ENCODE measurements at regions not wholly inside any gene's neighbourhood (a gene's known extent, or its start where the extent isn't known, plus 50 kb on each side); places are given as distances from the start of the nearest gene placed in this dataset.

DNA sequence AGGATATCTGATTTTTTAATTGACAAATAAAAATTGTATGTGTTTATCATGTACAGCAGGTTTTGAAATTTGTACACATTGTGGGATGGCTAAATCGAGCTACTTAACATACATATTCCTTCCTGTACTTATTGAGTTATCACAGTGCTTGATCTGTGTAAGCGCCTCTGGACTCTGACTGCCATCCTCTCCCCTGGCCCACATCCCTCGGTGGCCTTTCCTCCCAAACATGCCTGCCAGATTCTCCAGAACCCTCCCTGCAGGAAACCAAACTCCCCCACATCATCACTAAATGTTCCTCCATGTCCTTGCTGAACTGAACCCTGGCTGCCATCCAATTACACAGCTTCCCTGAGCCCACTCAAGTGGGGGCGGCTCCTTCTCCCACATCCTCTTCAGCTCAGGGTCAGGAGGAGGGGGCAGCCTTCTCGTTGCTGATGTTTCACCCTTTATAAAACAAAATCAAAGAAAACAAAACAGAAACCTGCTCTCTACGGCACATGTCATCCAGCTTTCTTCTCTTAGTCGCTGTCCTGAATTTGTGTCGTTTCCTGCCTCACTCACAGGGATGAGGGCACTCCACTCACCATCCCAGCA, 97.1 kb upstream of the SPATA13 start:
- Histone ChIP-seq H3K9me3 (replicated peaks; ENCODE audit: control insufficient read depth, insufficient read depth, low read length) (no peaks in the 10 kb centered on the region), H2AFZ (ENCODE audit: low read depth, low read length) (peak overlapping the region; percentile 90), H3K9ac (replicated peaks; ENCODE audit: extremely low read depth, insufficient read depth, low read length) (no peak overlapping the region), H3K36me3 (ENCODE audit: control insufficient read depth in 2 of 2, extremely low read depth in 1 of 2, insufficient read depth in 2 of 2, low read length in 2 of 2) (no peaks in the 10 kb centered on the region), H3K4me3 (replicated peaks in 1 of 3; ENCODE audit: insufficient read depth in 1 of 3, low read depth in 1 of 3, low read length in 3 of 3) (peak overlapping the region in 1 of 3 experiments; percentile 23), H4K20me1 (replicated peaks; ENCODE audit: control insufficient read depth, extremely low read depth, insufficient read depth, low read length) (no peaks in the 10 kb centered on the region), H3K9me1 (replicated peaks; ENCODE audit: control insufficient read depth, extremely low read depth, insufficient read depth, low read length) (no peaks in the 10 kb centered on the region), H3K4me2 (ENCODE audit: insufficient read depth, low read length) (peak overlapping the region; percentile 32), H3K79me2 (ENCODE audit: control insufficient read depth, insufficient read depth, low read length) (no peaks in the 10 kb centered on the region), H3K4me1 (ENCODE audit: control insufficient read depth, extremely low read depth, insufficient read depth, low read length) (peaks cover 10% of the 10 kb centered on the region), H3K27me3 (ENCODE audit: control insufficient read depth in 2 of 2, insufficient read depth in 2 of 2, low read length in 2 of 2) (no peaks in the 10 kb centered on the region), H3K27ac (ENCODE audit: insufficient read depth, low read depth, low read length) (no peak overlapping the region)
- no TSS peak for BruUV-seq (replicated peaks)
- ChIA-PET CTCF (interaction anchor here (0.8 to 2.4 kb wide), 4 partner anchors 10 to 165 kb away, joined by 3 to 5 read pairs (median 3); no protein-coding TSS in a partner anchor), POLR2A (interaction anchor here (0.7 kb wide), 1 partner anchor 12 kb away, joined by 3 read pairs; no protein-coding TSS in a partner anchor)
- intact Hi-C loops (cut with micrococcal nuclease), result no loop called here
- no peak for FAIRE-seq
- TF ChIP-seq JUN (IDR thresholded peaks at IDR 0.05; ENCODE audit: borderline replicate concordance, insufficient read depth, insufficient read length, low read depth) (no peak), MYC (IDR thresholded peaks at IDR 0.05; ENCODE audit: low read depth, low read length) (no peak), GATA2 (IDR thresholded peaks at IDR 0.05; ENCODE audit: insufficient read depth, insufficient read length, low read depth, low read length) (peak; percentile 63), EZH2 (IDR thresholded peaks at IDR 0.05; ENCODE audit: borderline replicate concordance, low read depth, low read length, severe bottlenecking) (no peak), POLR2A (IDR thresholded peaks at IDR 0.05; ENCODE audit: low read depth, low read length) (no peak)
- TF ChIP-seq, protein P1, sequence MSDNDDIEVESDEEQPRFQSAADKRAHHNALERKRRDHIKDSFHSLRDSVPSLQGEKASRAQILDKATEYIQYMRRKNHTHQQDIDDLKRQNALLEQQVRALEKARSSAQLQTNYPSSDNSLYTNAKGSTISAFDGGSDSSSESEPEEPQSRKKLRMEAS (IDR thresholded peaks at IDR 0.05; ENCODE audit: insufficient read depth, insufficient read length), result no peak
- dilution Hi-C loops (cut with MboI; ENCODE audit: extremely low pct_ligation_motif_present, low sequenced_read_pairs), result no loop called here
- peak; percentile 40 for DNase-seq (ENCODE audit: low read depth, low spot score)

DNA sequence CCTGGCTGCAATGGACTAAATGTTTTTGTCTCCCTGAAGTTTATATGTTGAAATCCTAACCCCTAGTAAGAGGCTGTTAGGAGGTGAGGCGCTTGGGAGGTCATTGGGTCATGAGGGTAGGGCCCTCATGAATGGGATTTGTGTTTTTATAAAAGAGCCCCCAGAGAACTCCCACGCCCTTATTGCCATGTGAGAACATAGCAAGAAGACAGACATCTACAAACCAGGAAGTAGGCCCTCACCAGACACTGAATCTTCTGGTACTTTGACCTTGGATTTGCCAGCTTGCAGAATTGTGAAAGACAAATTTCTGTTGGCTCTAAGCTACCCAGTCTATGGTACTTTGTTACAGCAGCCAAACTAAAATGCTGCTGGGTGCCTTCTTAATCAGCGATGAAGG, 96.1 kb upstream of the SPATA13 start:
- no peak overlapping the region for H3K4me3 ChIP-seq (replicated peaks in 1 of 3; ENCODE audit: insufficient read depth in 1 of 3, low read depth in 1 of 3, low read length in 3 of 3)
- H3K36me3 ChIP-seq (ENCODE audit: control insufficient read depth in 2 of 2, extremely low read depth in 1 of 2, insufficient read depth in 2 of 2, low read length in 2 of 2), result no peaks in the 10 kb centered on the region

More for the DNA sequence above, 96.1 kb upstream of the SPATA13 start:
- ChIA-PET POLR2A (no interaction called here), CTCF (interaction anchor here (0.8 kb wide), 1 partner anchor 155 kb away, joined by 3 read pairs; no protein-coding TSS in a partner anchor)
- intact Hi-C loops (cut with micrococcal nuclease), result no loop called here
- Histone ChIP-seq H2AFZ (ENCODE audit: low read depth, low read length) (no peak overlapping the region), H3K79me2 (ENCODE audit: control insufficient read depth, insufficient read depth, low read length) (no peaks in the 10 kb centered on the region), H3K9me3 (replicated peaks; ENCODE audit: control insufficient read depth, insufficient read depth, low read length) (no peaks in the 10 kb centered on the region), H3K27me3 (ENCODE audit: control insufficient read depth in 2 of 2, insufficient read depth in 2 of 2, low read length in 2 of 2) (no peaks in the 10 kb centered on the region), H3K9ac (replicated peaks; ENCODE audit: extremely low read depth, insufficient read depth, low read length) (no peak overlapping the region), H3K4me2 (ENCODE audit: insufficient read depth, low read length) (no peak overlapping the region), H3K4me1 (ENCODE audit: control insufficient read depth, extremely low read depth, insufficient read depth, low read length) (peaks cover 10% of the 10 kb centered on the region), H4K20me1 (replicated peaks; ENCODE audit: control insufficient read depth, extremely low read depth, insufficient read depth, low read length) (no peaks in the 10 kb centered on the region), H3K9me1 (replicated peaks; ENCODE audit: control insufficient read depth, extremely low read depth, insufficient read depth, low read length) (no peaks in the 10 kb centered on the region), H3K27ac (ENCODE audit: insufficient read depth, low read depth, low read length) (no peak overlapping the region)
- DNase-seq (ENCODE audit: low read depth, low spot score) (no peak), FAIRE-seq (no peak)
- dilution Hi-C loops (cut with MboI; ENCODE audit: extremely low pct_ligation_motif_present, low sequenced_read_pairs), result no loop called here
- no TSS peak for BruUV-seq (replicated peaks)
- TF ChIP-seq GATA2 (IDR thresholded peaks at IDR 0.05; ENCODE audit: insufficient read depth, insufficient read length, low read depth, low read length), result no peak
- TF ChIP-seq FOS (IDR thresholded peaks at IDR 0.05; ENCODE audit: borderline replicate concordance, insufficient read depth, low read length), result no peak
- no peak for TF ChIP-seq POLR2AphosphoS5 (IDR thresholded peaks at IDR 0.05; ENCODE audit: insufficient read depth, low read depth, low read length)
- no peak for TF ChIP-seq POLR2A (IDR thresholded peaks at IDR 0.05; ENCODE audit: low read depth, low read length)
- no peak for TF ChIP-seq MYC (IDR thresholded peaks at IDR 0.05; ENCODE audit: low read depth, low read length)
- TF ChIP-seq, protein P2, sequence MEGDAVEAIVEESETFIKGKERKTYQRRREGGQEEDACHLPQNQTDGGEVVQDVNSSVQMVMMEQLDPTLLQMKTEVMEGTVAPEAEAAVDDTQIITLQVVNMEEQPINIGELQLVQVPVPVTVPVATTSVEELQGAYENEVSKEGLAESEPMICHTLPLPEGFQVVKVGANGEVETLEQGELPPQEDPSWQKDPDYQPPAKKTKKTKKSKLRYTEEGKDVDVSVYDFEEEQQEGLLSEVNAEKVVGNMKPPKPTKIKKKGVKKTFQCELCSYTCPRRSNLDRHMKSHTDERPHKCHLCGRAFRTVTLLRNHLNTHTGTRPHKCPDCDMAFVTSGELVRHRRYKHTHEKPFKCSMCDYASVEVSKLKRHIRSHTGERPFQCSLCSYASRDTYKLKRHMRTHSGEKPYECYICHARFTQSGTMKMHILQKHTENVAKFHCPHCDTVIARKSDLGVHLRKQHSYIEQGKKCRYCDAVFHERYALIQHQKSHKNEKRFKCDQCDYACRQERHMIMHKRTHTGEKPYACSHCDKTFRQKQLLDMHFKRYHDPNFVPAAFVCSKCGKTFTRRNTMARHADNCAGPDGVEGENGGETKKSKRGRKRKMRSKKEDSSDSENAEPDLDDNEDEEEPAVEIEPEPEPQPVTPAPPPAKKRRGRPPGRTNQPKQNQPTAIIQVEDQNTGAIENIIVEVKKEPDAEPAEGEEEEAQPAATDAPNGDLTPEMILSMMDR (IDR thresholded peaks at IDR 0.05; ENCODE audit: extremely low read depth in 1 of 2, insufficient read depth in 1 of 2, low read depth in 1 of 2, low read length in 2 of 2), result no peak
- TF ChIP-seq EZH2 (IDR thresholded peaks at IDR 0.05; ENCODE audit: borderline replicate concordance, low read depth, low read length, severe bottlenecking), result no peak
- no peak for TF ChIP-seq JUN (IDR thresholded peaks at IDR 0.05; ENCODE audit: borderline replicate concordance, insufficient read depth, insufficient read length, low read depth)
- TF ChIP-seq, protein P1 (IDR thresholded peaks at IDR 0.05; ENCODE audit: insufficient read depth, insufficient read length), result no peak

Data from endothelial cell of umbilical vein (primary cell).